ENCODE measurements at regions not wholly inside any gene's neighbourhood (a gene's known extent, or its start where the extent isn't known, plus 50 kb on each side); places are given as distances from the start of the nearest gene placed in this dataset.

- Histone ChIP-seq H3K27ac (ENCODE audit: extremely low read depth, low read depth, low read length) (no peak overlapping the region), H3K36me3 (ENCODE audit: control insufficient read depth in 2 of 2, insufficient read depth in 1 of 2, low read length in 2 of 2) (no peaks in the 10 kb centered on the region), H3K4me1 (ENCODE audit: control insufficient read depth, insufficient read depth, low read length) (no peaks in the 10 kb centered on the region), H3K9me3 (ENCODE audit: control insufficient read depth, insufficient read depth, low read depth, low read length) (no peaks in the 10 kb centered on the region), H3K4me3 (ENCODE audit: low read depth, low read length) (no peak overlapping the region)
- TF ChIP-seq, protein P1, sequence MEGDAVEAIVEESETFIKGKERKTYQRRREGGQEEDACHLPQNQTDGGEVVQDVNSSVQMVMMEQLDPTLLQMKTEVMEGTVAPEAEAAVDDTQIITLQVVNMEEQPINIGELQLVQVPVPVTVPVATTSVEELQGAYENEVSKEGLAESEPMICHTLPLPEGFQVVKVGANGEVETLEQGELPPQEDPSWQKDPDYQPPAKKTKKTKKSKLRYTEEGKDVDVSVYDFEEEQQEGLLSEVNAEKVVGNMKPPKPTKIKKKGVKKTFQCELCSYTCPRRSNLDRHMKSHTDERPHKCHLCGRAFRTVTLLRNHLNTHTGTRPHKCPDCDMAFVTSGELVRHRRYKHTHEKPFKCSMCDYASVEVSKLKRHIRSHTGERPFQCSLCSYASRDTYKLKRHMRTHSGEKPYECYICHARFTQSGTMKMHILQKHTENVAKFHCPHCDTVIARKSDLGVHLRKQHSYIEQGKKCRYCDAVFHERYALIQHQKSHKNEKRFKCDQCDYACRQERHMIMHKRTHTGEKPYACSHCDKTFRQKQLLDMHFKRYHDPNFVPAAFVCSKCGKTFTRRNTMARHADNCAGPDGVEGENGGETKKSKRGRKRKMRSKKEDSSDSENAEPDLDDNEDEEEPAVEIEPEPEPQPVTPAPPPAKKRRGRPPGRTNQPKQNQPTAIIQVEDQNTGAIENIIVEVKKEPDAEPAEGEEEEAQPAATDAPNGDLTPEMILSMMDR (tag by site-specific recombination; IDR thresholded peaks at IDR 0.05), result no peak
- no peak for TF ChIP-seq ZNF664 (tag by site-specific recombination; IDR thresholded peaks at IDR 0.05)
- no peak for TF ChIP-seq OSR2 (tag by site-specific recombination; IDR thresholded peaks at IDR 0.05)
- TF ChIP-seq, protein P2, sequence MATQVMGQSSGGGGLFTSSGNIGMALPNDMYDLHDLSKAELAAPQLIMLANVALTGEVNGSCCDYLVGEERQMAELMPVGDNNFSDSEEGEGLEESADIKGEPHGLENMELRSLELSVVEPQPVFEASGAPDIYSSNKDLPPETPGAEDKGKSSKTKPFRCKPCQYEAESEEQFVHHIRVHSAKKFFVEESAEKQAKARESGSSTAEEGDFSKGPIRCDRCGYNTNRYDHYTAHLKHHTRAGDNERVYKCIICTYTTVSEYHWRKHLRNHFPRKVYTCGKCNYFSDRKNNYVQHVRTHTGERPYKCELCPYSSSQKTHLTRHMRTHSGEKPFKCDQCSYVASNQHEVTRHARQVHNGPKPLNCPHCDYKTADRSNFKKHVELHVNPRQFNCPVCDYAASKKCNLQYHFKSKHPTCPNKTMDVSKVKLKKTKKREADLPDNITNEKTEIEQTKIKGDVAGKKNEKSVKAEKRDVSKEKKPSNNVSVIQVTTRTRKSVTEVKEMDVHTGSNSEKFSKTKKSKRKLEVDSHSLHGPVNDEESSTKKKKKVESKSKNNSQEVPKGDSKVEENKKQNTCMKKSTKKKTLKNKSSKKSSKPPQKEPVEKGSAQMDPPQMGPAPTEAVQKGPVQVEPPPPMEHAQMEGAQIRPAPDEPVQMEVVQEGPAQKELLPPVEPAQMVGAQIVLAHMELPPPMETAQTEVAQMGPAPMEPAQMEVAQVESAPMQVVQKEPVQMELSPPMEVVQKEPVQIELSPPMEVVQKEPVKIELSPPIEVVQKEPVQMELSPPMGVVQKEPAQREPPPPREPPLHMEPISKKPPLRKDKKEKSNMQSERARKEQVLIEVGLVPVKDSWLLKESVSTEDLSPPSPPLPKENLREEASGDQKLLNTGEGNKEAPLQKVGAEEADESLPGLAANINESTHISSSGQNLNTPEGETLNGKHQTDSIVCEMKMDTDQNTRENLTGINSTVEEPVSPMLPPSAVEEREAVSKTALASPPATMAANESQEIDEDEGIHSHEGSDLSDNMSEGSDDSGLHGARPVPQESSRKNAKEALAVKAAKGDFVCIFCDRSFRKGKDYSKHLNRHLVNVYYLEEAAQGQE (tag by site-specific recombination; IDR thresholded peaks at IDR 0.05), result no peak
- TF ChIP-seq ZNF707 (tag by site-specific recombination; IDR thresholded peaks at IDR 0.05), result no peak
- POLR2A ChIA-PET, result no interaction called here
- CTCF ChIA-PET, result no interaction called here
Observed at GRCh38 chr12:60174476-60174875, 578.6 kb downstream of the SLC16A7 start.

- Histone ChIP-seq H3K36me3 (ENCODE audit: control insufficient read depth in 2 of 2, insufficient read depth in 1 of 2, low read length in 2 of 2) (no peaks in the 10 kb centered on the region), H3K9me3 (ENCODE audit: control insufficient read depth, insufficient read depth, low read depth, low read length) (no peaks in the 10 kb centered on the region), H3K4me3 (ENCODE audit: low read depth, low read length) (no peak overlapping the region), H3K4me1 (ENCODE audit: control insufficient read depth, insufficient read depth, low read length) (no peaks in the 10 kb centered on the region), H3K27ac (ENCODE audit: extremely low read depth, low read depth, low read length) (no peak overlapping the region)
- ChIA-PET POLR2A (no interaction called here), CTCF (no interaction called here)
- no peak for TF ChIP-seq ZNF221 (tag by site-specific recombination; IDR thresholded peaks at IDR 0.05; ENCODE audit: borderline replicate concordance)
- no peak for TF ChIP-seq ZNF792 (tag by site-specific recombination; IDR thresholded peaks at IDR 0.05)
- no peak for TF ChIP-seq ZNF416 (tag by site-specific recombination; IDR thresholded peaks at IDR 0.05)
- no peak for TF ChIP-seq ZNF133 (tag by site-specific recombination; IDR thresholded peaks at IDR 0.05)
Observed at GRCh38 chr12:60174941-60175340, 579.1 kb downstream of the SLC16A7 start.

DNA sequence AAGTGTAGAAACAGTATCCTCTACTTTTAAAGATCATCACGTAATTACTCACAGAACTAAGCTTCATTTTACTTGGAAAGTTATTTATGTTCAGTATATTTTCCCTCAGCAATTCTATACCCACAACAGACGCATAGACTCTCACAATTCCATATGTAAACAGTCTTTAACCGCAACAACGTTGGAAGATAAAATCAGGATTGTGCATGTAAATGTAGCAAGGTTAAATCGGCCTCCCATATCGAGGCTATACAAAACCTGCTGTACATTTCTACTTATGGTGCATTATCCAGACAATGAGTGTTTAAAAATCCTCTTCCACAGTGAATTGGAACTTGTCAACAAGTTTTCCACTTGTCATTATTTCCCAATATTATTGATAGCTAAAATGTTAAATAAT is 581.1 kb downstream of the SLC16A7 start:
- ChIA-PET CTCF (interaction anchor here (0.6 kb wide), 1 partner anchor 501 kb away, joined by 3 read pairs; no protein-coding TSS in a partner anchor), POLR2A (no interaction called here)
- Histone ChIP-seq H3K36me3 (ENCODE audit: control insufficient read depth in 2 of 2, insufficient read depth in 1 of 2, low read length in 2 of 2) (no peaks in the 10 kb centered on the region), H3K27ac (ENCODE audit: extremely low read depth, low read depth, low read length) (no peak overlapping the region), H3K9me3 (ENCODE audit: control insufficient read depth, insufficient read depth, low read depth, low read length) (no peaks in the 10 kb centered on the region), H3K4me1 (ENCODE audit: control insufficient read depth, insufficient read depth, low read length) (no peaks in the 10 kb centered on the region), H3K4me3 (ENCODE audit: low read depth, low read length) (no peak overlapping the region)
- TF ChIP-seq ZNF558 (tag by site-specific recombination; IDR thresholded peaks at IDR 0.05), result no peak
- TF ChIP-seq SCRT2 (tag by site-specific recombination; IDR thresholded peaks at IDR 0.05), result no peak
- TF ChIP-seq ZBTB1 (tag by site-specific recombination; IDR thresholded peaks at IDR 0.05), result no peak
- no peak for TF ChIP-seq ZNF23 (tag by site-specific recombination; IDR thresholded peaks at IDR 0.05; ENCODE audit: borderline replicate concordance)
- no peak for TF ChIP-seq ZNF274 (IDR thresholded peaks at IDR 0.05; ENCODE audit: low read length)
- no peak for TF ChIP-seq ZNF274 (tag by site-specific recombination; IDR thresholded peaks at IDR 0.05; ENCODE audit: borderline replicate concordance)
- TF ChIP-seq ZBTB8A (tag by site-specific recombination; IDR thresholded peaks at IDR 0.05), result no peak
- no peak for TF ChIP-seq ZNF19 (tag by site-specific recombination; IDR thresholded peaks at IDR 0.05; ENCODE audit: low read depth)
- TF ChIP-seq HOXD13 (CRISPR knock-in tag; IDR thresholded peaks at IDR 0.05; ENCODE audit: borderline replicate concordance), result no peak
- no peak for TF ChIP-seq ZBTB49 (tag by site-specific recombination; IDR thresholded peaks at IDR 0.05; ENCODE audit: low read depth)
- TF ChIP-seq ZNF148 (tag by site-specific recombination; IDR thresholded peaks at IDR 0.05; ENCODE audit: borderline replicate concordance), result no peak

Measured in HEK293 (cell line).